Hepatocyte (in vitro differentiated cells): ENCODE measurements at regions not wholly inside any gene's neighbourhood (a gene's known extent, or its start where the extent isn't known, plus 50 kb on each side); places are given as distances from the start of the nearest gene placed in this dataset.
"Not testable (repeated sequence)": the region's sequence is repeated elsewhere in the genome, so short reads cannot be mapped to it uniquely, and the experiment has no call there.

Experiments used
- DNase-seq: peaks from one replicate; pipeline ENCODE4 v3.0.0-alpha.2; 2016; ENCODE audit warnings: low spot score
- H2AFZ ChIP-seq: fragments of 200-600 bp; sonication (generic); 2 replicates; pipeline ENCODE4 v1.6.0; 2016; ENCODE audit warnings: antibody characterized with exemption, mild to moderate bottlenecking
- H3K27ac ChIP-seq: fragments of 200-600 bp; sonication (generic); 2 replicates; pipeline ENCODE4 v1.5.1; 2016; ENCODE audit warnings: mild to moderate bottlenecking
- H3K27me3 ChIP-seq: fragments of 200-600 bp; sonication (generic); 2 replicates; pipeline ENCODE4 v1.6.1; 2016
- H3K36me3 ChIP-seq: fragments of 200-600 bp; sonication (generic); replicated peaks from 2 replicates; pipeline ENCODE4 v1.5.1; 2016; ENCODE audit warnings: low read depth; ENCODE audit not compliant: insufficient read depth
- H3K4me1 ChIP-seq: fragments of 200-600 bp; sonication (generic); 2 replicates; pipeline ENCODE4 v1.5.1; 2016; ENCODE audit warnings: mild to moderate bottlenecking, moderate library complexity; ENCODE audit not compliant: insufficient read depth
- H3K4me2 ChIP-seq: fragments of 200-600 bp; sonication (generic); 2 replicates; pipeline ENCODE4 v1.6.0; 2016
- H3K4me3 ChIP-seq: fragments of 200-600 bp; sonication (generic); 2 replicates; pipeline ENCODE4 v1.5.1; 2016; ENCODE audit warnings: mild to moderate bottlenecking
- H3K79me2 ChIP-seq: fragments of 200-600 bp; sonication (generic); 2 replicates; pipeline ENCODE4 v1.6.0; 2017; ENCODE audit warnings: mild to moderate bottlenecking
- H3K9me2 ChIP-seq: fragments of 200-600 bp; sonication (generic); replicated peaks from 2 replicates; pipeline ENCODE4 v1.6.0; 2017; ENCODE audit warnings: mild to moderate bottlenecking; ENCODE audit not compliant: insufficient read depth
- H3K9me3 ChIP-seq: fragments of 200-600 bp; sonication (generic); 2 replicates; pipeline ENCODE4 v1.5.1; 2016; ENCODE audit warnings: low read depth, mild to moderate bottlenecking
- H4K20me1 ChIP-seq: fragments of 200-600 bp; sonication (generic); 2 replicates; pipeline ENCODE4 v1.6.0; 2016; ENCODE audit warnings: mild to moderate bottlenecking; ENCODE audit not compliant: insufficient read depth, poor library complexity, severe bottlenecking
- CTCF ChIP-seq: fragments of 200-600 bp; sonication (generic); IDR thresholded peaks from 2 replicates; pipeline ENCODE4 v1.5.1; 2016; ENCODE audit warnings: antibody characterized with exemption, mild to moderate bottlenecking; ENCODE audit not compliant: poor library complexity
- EZH2 ChIP-seq: fragments of 200-600 bp; sonication (generic); IDR thresholded peaks from 2 replicates; pipeline ENCODE4 v1.6.1; 2016; ENCODE audit warnings: antibody characterized with exemption, mild to moderate bottlenecking, borderline replicate concordance
- EZH2phosphoT487 ChIP-seq: fragments of 200-600 bp; sonication (generic); IDR thresholded peaks from one replicate; pipeline ENCODE4 v1.6.1; 2018; ENCODE audit warnings: antibody characterized with exemption, mild to moderate bottlenecking, low read depth, moderate library complexity; ENCODE audit not compliant: unreplicated experiment, severe bottlenecking
- WGBS: methylation state at CpG from one replicate; pipeline ENCODE4 v1.1.6; 2016; ENCODE audit warnings: low lambda C conversion rate; ENCODE audit errors: missing lambda C conversion rate; 5-methylcytosine and 5-hydroxymethylcytosine counted together

- WGBS: 31% methylated on average over 1 of the region's 1 CpG
- Histone ChIP-seq H3K9me2 (no peaks in the 10 kb centered on the region), H3K4me1 (no peaks in the 10 kb centered on the region), H3K4me3 (no peak overlapping the region), H3K36me3 (no peaks in the 10 kb centered on the region), H3K9me3 (no peaks in the 10 kb centered on the region), H2AFZ (no peak overlapping the region), H3K27ac (no peak overlapping the region), H4K20me1 (no peaks in the 10 kb centered on the region), H3K27me3 (no peaks in the 10 kb centered on the region), H3K79me2 (no peaks in the 10 kb centered on the region), H3K4me2 (no peak overlapping the region)
- no peak for DNase-seq
- TF ChIP-seq EZH2phosphoT487 (no peak), CTCF (no peak), EZH2 (no peak)
Measured at GRCh38 chr4:29336861-29337260, 1383.3 kb upstream of the PCDH7 start.

- H4K20me1 ChIP-seq: no peaks in the 10 kb centered on the region
- WGBS: 98% methylated on average over 2 of the region's 2 CpGs
- no peaks in the 10 kb centered on the region for H3K9me3 ChIP-seq
- H3K9me2 ChIP-seq: no peaks in the 10 kb centered on the region
- no peak for DNase-seq
- H3K27me3 ChIP-seq: no peaks in the 10 kb centered on the region
- H3K36me3 ChIP-seq: no peaks in the 10 kb centered on the region
- no peaks in the 10 kb centered on the region for H3K79me2 ChIP-seq
- no peaks in the 10 kb centered on the region for H3K4me1 ChIP-seq
- H2AFZ ChIP-seq: no peak overlapping the region
- H3K27ac ChIP-seq: no peak overlapping the region
- no peak overlapping the region for H3K4me2 ChIP-seq
- TF ChIP-seq CTCF: no peak
- no peak for TF ChIP-seq EZH2
- TF ChIP-seq EZH2phosphoT487: no peak
- H3K4me3 ChIP-seq: no peak overlapping the region
Measured at GRCh38 chr4:29372971-29373370, 1347.2 kb upstream of the PCDH7 start.

- 37% methylated on average over 1 of the region's 1 CpG for WGBS
- Histone ChIP-seq H3K9me2 (no peaks in the 10 kb centered on the region), H3K27ac (no peak overlapping the region), H3K4me2 (no peak overlapping the region), H3K27me3 (no peaks in the 10 kb centered on the region), H3K4me1 (no peaks in the 10 kb centered on the region), H4K20me1 (no peaks in the 10 kb centered on the region), H3K4me3 (no peak overlapping the region), H3K79me2 (no peaks in the 10 kb centered on the region), H3K36me3 (no peaks in the 10 kb centered on the region), H2AFZ (no peak overlapping the region), H3K9me3 (no peaks in the 10 kb centered on the region)
- TF ChIP-seq EZH2: no peak
- no peak for TF ChIP-seq EZH2phosphoT487
- no peak for TF ChIP-seq CTCF
- no peak for DNase-seq
Measured at GRCh38 chr4:29375716-29376115, 1344.5 kb upstream of the PCDH7 start.

GRCh38 chr4:29378237-29378636 lies 1341.9 kb upstream of the PCDH7 start:
- not testable (repeated sequence) for H3K4me3 ChIP-seq, H4K20me1 ChIP-seq, H3K36me3 ChIP-seq, H3K27me3 ChIP-seq, H3K79me2 ChIP-seq, DNase-seq, H3K27ac ChIP-seq, H2AFZ ChIP-seq, H3K9me3 ChIP-seq, H3K9me2 ChIP-seq, H3K4me1 ChIP-seq, H3K4me2 ChIP-seq
